GM12878 (cell line): ENCODE measurements at regions not wholly inside any gene's neighbourhood (a gene's known extent, or its start where the extent isn't known, plus 50 kb on each side); places are given as distances from the start of the nearest gene placed in this dataset.

ENCODE experiments used
- ESRRA ChIP-seq: IDR thresholded peaks from 2 replicates; pipeline ENCODE4 v1.6.1; 2012; ENCODE audit warnings: mild to moderate bottlenecking, low read length, improper control_type of control experiment
- JUNB ChIP-seq: IDR thresholded peaks from 2 replicates; pipeline ENCODE4 v1.6.1; 2016; ENCODE audit warnings: antibody characterized with exemption, mild to moderate bottlenecking
- NFYB ChIP-seq: IDR thresholded peaks from 2 replicates; pipeline ENCODE4 v1.6.1; 2011; ENCODE audit warnings: low read depth, mild to moderate bottlenecking, low read length, improper control_type of control experiment, moderate library complexity; ENCODE audit not compliant: insufficient read depth
- POLR2A ChIP-seq: IDR thresholded peaks from 2 replicates; pipeline ENCODE4 v1.6.1; 2011; ENCODE audit warnings: low read depth, mild to moderate bottlenecking, low read length
- POLR2AphosphoS5 ChIP-seq: IDR thresholded peaks from 2 replicates; pipeline ENCODE4 v1.6.1; 2011; ENCODE audit warnings: mild to moderate bottlenecking, low read length, inconsistent platforms
- RAD21 ChIP-seq: IDR thresholded peaks from 2 replicates; pipeline ENCODE4 v1.6.1; 2011; ENCODE audit warnings: mild to moderate bottlenecking, low read depth, low read length, moderate library complexity; ENCODE audit not compliant: insufficient read depth
- ZSCAN29 ChIP-seq: fragments of 450-650 bp; IDR thresholded peaks from 2 replicates; pipeline ENCODE4 v1.6.1; 2017; ENCODE audit warnings: mild to moderate bottlenecking, moderate library complexity
- TF ChIP-seq, protein P1 (sequence below), 3 experiments: IDR thresholded peaks in 2 of 3; conservative IDR thresholded peaks in 1 of 3; 2 replicates each; pipeline ENCODE4 v1.5.1; 2011; ENCODE audit warnings: low read depth in 3 of 3, low read length in 3 of 3, mild to moderate bottlenecking in 3 of 3, control low read depth in 2 of 3, moderate library complexity in 2 of 3, inconsistent platforms in 1 of 3, mixed read lengths in 1 of 3; ENCODE audit not compliant: control insufficient read depth in 2 of 3, insufficient read depth in 1 of 3; ENCODE audit errors: extremely low read depth in 1 of 3
- TF ChIP-seq, protein P2 (sequence below): fragments of 450-650 bp; IDR thresholded peaks from 2 replicates; pipeline ENCODE4 v1.6.1; 2017; ENCODE audit warnings: antibody characterized with exemption, mild to moderate bottlenecking, moderate library complexity
- TF ChIP-seq, protein P3 (sequence below): fragments of 450-650 bp; IDR thresholded peaks from 2 replicates; pipeline ENCODE4 v1.6.1; 2017; ENCODE audit warnings: mild to moderate bottlenecking, low read depth, inconsistent platforms; ENCODE audit not compliant: poor library complexity, severe bottlenecking

DNA sequence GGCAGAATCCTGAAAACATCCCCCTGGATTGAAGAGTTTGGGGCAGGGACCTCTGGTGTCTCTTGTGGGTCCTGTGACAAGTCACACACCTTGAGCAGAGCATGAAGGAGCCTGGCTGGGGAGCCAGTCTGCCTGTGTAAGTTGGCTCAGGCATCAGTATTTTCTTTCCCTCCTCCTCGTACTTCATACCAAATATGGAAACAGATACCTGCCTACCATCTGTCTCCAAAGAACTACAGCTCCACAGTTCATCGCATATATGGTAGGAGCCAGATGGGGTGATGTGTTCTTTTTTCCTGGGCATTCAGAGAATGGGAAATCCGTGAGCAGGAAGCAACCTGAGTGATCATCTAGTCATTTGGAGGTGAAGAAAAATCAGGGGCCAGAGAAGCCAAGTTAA lies 177.3 kb upstream of the RAD23B start:
- TF ChIP-seq, protein P1, sequence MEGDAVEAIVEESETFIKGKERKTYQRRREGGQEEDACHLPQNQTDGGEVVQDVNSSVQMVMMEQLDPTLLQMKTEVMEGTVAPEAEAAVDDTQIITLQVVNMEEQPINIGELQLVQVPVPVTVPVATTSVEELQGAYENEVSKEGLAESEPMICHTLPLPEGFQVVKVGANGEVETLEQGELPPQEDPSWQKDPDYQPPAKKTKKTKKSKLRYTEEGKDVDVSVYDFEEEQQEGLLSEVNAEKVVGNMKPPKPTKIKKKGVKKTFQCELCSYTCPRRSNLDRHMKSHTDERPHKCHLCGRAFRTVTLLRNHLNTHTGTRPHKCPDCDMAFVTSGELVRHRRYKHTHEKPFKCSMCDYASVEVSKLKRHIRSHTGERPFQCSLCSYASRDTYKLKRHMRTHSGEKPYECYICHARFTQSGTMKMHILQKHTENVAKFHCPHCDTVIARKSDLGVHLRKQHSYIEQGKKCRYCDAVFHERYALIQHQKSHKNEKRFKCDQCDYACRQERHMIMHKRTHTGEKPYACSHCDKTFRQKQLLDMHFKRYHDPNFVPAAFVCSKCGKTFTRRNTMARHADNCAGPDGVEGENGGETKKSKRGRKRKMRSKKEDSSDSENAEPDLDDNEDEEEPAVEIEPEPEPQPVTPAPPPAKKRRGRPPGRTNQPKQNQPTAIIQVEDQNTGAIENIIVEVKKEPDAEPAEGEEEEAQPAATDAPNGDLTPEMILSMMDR (IDR thresholded peaks at IDR 0.05 in 2 of 3, conservative IDR thresholded peaks at IDR 0.05 in 1 of 3; ENCODE audit: control insufficient read depth in 2 of 3, extremely low read depth in 1 of 3, insufficient read depth in 1 of 3, low read depth in 3 of 3, low read length in 3 of 3): no peak
- no peak for TF ChIP-seq POLR2A
- TF ChIP-seq ESRRA: no peak
- no peak for TF ChIP-seq POLR2AphosphoS5
- no peak for TF ChIP-seq NFYB
- TF ChIP-seq JUNB: no peak
- TF ChIP-seq ZSCAN29: no peak
- TF ChIP-seq, protein P2, sequence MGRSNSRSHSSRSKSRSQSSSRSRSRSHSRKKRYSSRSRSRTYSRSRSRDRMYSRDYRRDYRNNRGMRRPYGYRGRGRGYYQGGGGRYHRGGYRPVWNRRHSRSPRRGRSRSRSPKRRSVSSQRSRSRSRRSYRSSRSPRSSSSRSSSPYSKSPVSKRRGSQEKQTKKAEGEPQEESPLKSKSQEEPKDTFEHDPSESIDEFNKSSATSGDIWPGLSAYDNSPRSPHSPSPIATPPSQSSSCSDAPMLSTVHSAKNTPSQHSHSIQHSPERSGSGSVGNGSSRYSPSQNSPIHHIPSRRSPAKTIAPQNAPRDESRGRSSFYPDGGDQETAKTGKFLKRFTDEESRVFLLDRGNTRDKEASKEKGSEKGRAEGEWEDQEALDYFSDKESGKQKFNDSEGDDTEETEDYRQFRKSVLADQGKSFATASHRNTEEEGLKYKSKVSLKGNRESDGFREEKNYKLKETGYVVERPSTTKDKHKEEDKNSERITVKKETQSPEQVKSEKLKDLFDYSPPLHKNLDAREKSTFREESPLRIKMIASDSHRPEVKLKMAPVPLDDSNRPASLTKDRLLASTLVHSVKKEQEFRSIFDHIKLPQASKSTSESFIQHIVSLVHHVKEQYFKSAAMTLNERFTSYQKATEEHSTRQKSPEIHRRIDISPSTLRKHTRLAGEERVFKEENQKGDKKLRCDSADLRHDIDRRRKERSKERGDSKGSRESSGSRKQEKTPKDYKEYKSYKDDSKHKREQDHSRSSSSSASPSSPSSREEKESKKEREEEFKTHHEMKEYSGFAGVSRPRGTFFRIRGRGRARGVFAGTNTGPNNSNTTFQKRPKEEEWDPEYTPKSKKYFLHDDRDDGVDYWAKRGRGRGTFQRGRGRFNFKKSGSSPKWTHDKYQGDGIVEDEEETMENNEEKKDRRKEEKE: no peak
- TF ChIP-seq, protein P3, sequence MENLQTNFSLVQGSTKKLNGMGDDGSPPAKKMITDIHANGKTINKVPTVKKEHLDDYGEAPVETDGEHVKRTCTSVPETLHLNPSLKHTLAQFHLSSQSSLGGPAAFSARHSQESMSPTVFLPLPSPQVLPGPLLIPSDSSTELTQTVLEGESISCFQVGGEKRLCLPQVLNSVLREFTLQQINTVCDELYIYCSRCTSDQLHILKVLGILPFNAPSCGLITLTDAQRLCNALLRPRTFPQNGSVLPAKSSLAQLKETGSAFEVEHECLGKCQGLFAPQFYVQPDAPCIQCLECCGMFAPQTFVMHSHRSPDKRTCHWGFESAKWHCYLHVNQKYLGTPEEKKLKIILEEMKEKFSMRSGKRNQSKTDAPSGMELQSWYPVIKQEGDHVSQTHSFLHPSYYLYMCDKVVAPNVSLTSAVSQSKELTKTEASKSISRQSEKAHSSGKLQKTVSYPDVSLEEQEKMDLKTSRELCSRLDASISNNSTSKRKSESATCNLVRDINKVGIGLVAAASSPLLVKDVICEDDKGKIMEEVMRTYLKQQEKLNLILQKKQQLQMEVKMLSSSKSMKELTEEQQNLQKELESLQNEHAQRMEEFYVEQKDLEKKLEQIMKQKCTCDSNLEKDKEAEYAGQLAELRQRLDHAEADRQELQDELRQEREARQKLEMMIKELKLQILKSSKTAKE: no peak
- TF ChIP-seq RAD21: no peak
